SK-N-SH treated with all-trans-retinoic acid at 6 μM for 48 hours (cell line): ENCODE measurements at regions not wholly inside any gene's neighbourhood (a gene's known extent, or its start where the extent isn't known, plus 50 kb on each side); places are given as distances from the start of the nearest gene placed in this dataset.

Experiments
- ATAC-seq: fragments of 200-7000 bp; cut with Tn5 transposase; 3 replicates; pipeline ENCODE4 v1.9.1; 2020; ENCODE audit warnings: mild to moderate bottlenecking, moderate library complexity
- ARNTL ChIP-seq: fragments of 450-650 bp; formaldehyde crosslinking; IDR thresholded peaks from 2 replicates; pipeline ENCODE4 v1.5.0; 2020; ENCODE audit warnings: low read depth, mild to moderate bottlenecking, moderate library complexity, borderline replicate concordance
- BACH2 ChIP-seq: fragments of 250-450 bp; sonication (Bioruptor Pico); IDR thresholded peaks from 2 replicates; pipeline ENCODE4 v1.9.0; 2021; ENCODE audit warnings: mild to moderate bottlenecking, borderline replicate concordance
- CREB5 ChIP-seq: fragments of 250-450 bp; sonication (Bioruptor Pico); IDR thresholded peaks from 2 replicates; pipeline ENCODE4 v1.5.1; 2020; ENCODE audit warnings: low read depth, mild to moderate bottlenecking, moderate library complexity
- CSDC2 ChIP-seq: fragments of 250-450 bp; sonication (Bioruptor Pico); IDR thresholded peaks from 2 replicates; pipeline ENCODE4 v1.5.0; 2020; ENCODE audit warnings: mild to moderate bottlenecking, moderate library complexity
- CSRNP3 ChIP-seq: fragments of 250-450 bp; sonication (Bioruptor Pico); IDR thresholded peaks from 2 replicates; pipeline ENCODE4 v1.5.1; 2021; ENCODE audit warnings: mild to moderate bottlenecking, moderate library complexity
- ESRRG ChIP-seq: fragments of 250-450 bp; sonication (Bioruptor Pico); IDR thresholded peaks from 2 replicates; pipeline ENCODE4 v1.6.1; 2021; ENCODE audit warnings: mild to moderate bottlenecking
- GLIS3 ChIP-seq: fragments of 250-450 bp; sonication (Bioruptor Pico); IDR thresholded peaks from 2 replicates; pipeline ENCODE4 v1.5.0; 2020; ENCODE audit warnings: mild to moderate bottlenecking, moderate library complexity
- ISL1 ChIP-seq: fragments of 250-450 bp; sonication (Bioruptor Pico); IDR thresholded peaks from 2 replicates; pipeline ENCODE4 v2.1.2; 2022; ENCODE audit warnings: mild to moderate bottlenecking, moderate library complexity
- OSR1 ChIP-seq: fragments of 250-450 bp; sonication (Bioruptor Pico); IDR thresholded peaks from 2 replicates; pipeline ENCODE4 v1.8.0; 2022; ENCODE audit warnings: moderate library complexity, mild to moderate bottlenecking, inconsistent platforms
- PATZ1 ChIP-seq: fragments of 250-450 bp; sonication (Bioruptor Pico); IDR thresholded peaks from 2 replicates; pipeline ENCODE4 v1.8.0; 2020; ENCODE audit warnings: mild to moderate bottlenecking, moderate library complexity, borderline replicate concordance
- POU6F1 ChIP-seq: fragments of 250-450 bp; sonication (Bioruptor Pico); IDR thresholded peaks from 2 replicates; pipeline ENCODE4 v1.8.0; 2021; ENCODE audit warnings: low read depth, mild to moderate bottlenecking, moderate library complexity, borderline replicate concordance
- PPARA ChIP-seq: fragments of 250-450 bp; sonication (Bioruptor Pico); IDR thresholded peaks from 2 replicates; pipeline ENCODE4 v1.5.0; 2020; ENCODE audit warnings: mild to moderate bottlenecking, borderline replicate concordance
- TCF4 ChIP-seq: fragments of 250-450 bp; sonication (Bioruptor Pico); IDR thresholded peaks from 2 replicates; pipeline ENCODE4 v1.8.0; 2021; ENCODE audit warnings: mild to moderate bottlenecking, moderate library complexity, borderline replicate concordance
- TOX ChIP-seq: fragments of 250-450 bp; sonication (Bioruptor Pico); IDR thresholded peaks from 2 replicates; pipeline ENCODE4 v1.8.0; 2021; ENCODE audit warnings: mild to moderate bottlenecking, moderate library complexity, borderline replicate concordance
- TSHZ2 ChIP-seq: fragments of 250-450 bp; sonication (Bioruptor Pico); IDR thresholded peaks from 2 replicates; pipeline ENCODE4 v1.5.0; 2020; ENCODE audit warnings: mild to moderate bottlenecking, moderate library complexity
- ZC3H10 ChIP-seq: fragments of 250-450 bp; sonication (Bioruptor Pico); IDR thresholded peaks from 2 replicates; pipeline ENCODE4 v1.5.1; 2021; ENCODE audit warnings: mild to moderate bottlenecking, moderate library complexity
- ZFP3 ChIP-seq: fragments of 250-450 bp; sonication (Bioruptor Pico); IDR thresholded peaks from 2 replicates; pipeline ENCODE4 v1.5.0; 2020; ENCODE audit warnings: mild to moderate bottlenecking, moderate library complexity
- ZFP30 ChIP-seq: fragments of 450-650 bp; formaldehyde crosslinking; IDR thresholded peaks from 2 replicates; pipeline ENCODE4 v1.5.0; 2022; ENCODE audit warnings: mild to moderate bottlenecking, moderate library complexity
- ZNF565 ChIP-seq: fragments of 450-650 bp; formaldehyde crosslinking; conservative IDR thresholded peaks from 2 replicates; pipeline ENCODE4 v1.5.0; 2020; ENCODE audit warnings: low read depth, mild to moderate bottlenecking, moderate library complexity
- ZNF8 ChIP-seq: fragments of 450-650 bp; formaldehyde crosslinking; IDR thresholded peaks from 2 replicates; pipeline ENCODE4 v1.5.0; 2020; ENCODE audit warnings: mild to moderate bottlenecking, moderate library complexity

GRCh38 chr3:74268753-74269152 is 345.7 kb downstream of the CNTN3 start:
- ATAC-seq = no peak
- no peak for TF ChIP-seq GLIS3 (CRISPR knock-in tag)
- no peak for TF ChIP-seq BACH2
- no peak for TF ChIP-seq CSDC2
- TF ChIP-seq CREB5 (CRISPR knock-in tag) = no peak
- no peak for TF ChIP-seq TCF4
- no peak for TF ChIP-seq TOX (CRISPR knock-in tag)
- TF ChIP-seq ZNF8 (CRISPR knock-in tag) = no peak
- TF ChIP-seq ZNF565 (CRISPR knock-in tag) = no peak
- TF ChIP-seq ESRRG (CRISPR knock-in tag) = no peak
- TF ChIP-seq CSRNP3 (CRISPR knock-in tag) = no peak
- TF ChIP-seq ISL1 (CRISPR knock-in tag) = no peak
- TF ChIP-seq PATZ1 (CRISPR knock-in tag) = no peak
- TF ChIP-seq PPARA (CRISPR knock-in tag) = no peak
- TF ChIP-seq ZFP3 = no peak
- no peak for TF ChIP-seq OSR1 (CRISPR knock-in tag)
- TF ChIP-seq TSHZ2 = no peak
- no peak for TF ChIP-seq ZC3H10 (CRISPR knock-in tag)
- TF ChIP-seq ARNTL (CRISPR knock-in tag) = no peak
- no peak for TF ChIP-seq ZFP30
- TF ChIP-seq POU6F1 (CRISPR knock-in tag) = no peak
- TF ChIP-seq, all 23 proteins: peak for 0

- ATAC-seq = peak; percentile 75
- TF ChIP-seq ARNTL (CRISPR knock-in tag) (no peak), PATZ1 (CRISPR knock-in tag) (no peak), ZNF565 (CRISPR knock-in tag) (no peak), CSDC2 (no peak), BACH2 (no peak), TOX (CRISPR knock-in tag) (no peak), CREB5 (CRISPR knock-in tag) (no peak), GLIS3 (CRISPR knock-in tag) (no peak), ZC3H10 (CRISPR knock-in tag) (no peak), ESRRG (CRISPR knock-in tag) (no peak)
These were observed 346.8 kb downstream of the CNTN3 start for GRCh38 chr3:74267588-74268184.
